ENCODE measurements at regions not wholly inside any gene's neighbourhood (a gene's known extent, or its start where the extent isn't known, plus 50 kb on each side); places are given as distances from the start of the nearest gene placed in this dataset.

GRCh38 chr16:65794973-65795372 lies 571.5 kb upstream of the CDH5 start:
- FAIRE-seq (no peak), ATAC-seq (no peak), DNase-seq (ENCODE audit: low spot score) (no peak)
- Histone ChIP-seq H3K27ac (ENCODE audit: extremely low read length, insufficient read depth, low read length) (no peak overlapping the region), H3K27me3 (ENCODE audit: control insufficient read depth in 1 of 2, insufficient read depth in 2 of 2, low read length in 2 of 2) (no peaks in the 10 kb centered on the region), H2AFZ (ENCODE audit: low read length) (no peak overlapping the region), H3K79me2 (ENCODE audit: insufficient read depth, low read length) (no peaks in the 10 kb centered on the region), H4K20me1 (ENCODE audit: insufficient read depth, low read length) (no peaks in the 10 kb centered on the region), H3K4me2 (ENCODE audit: low read depth, low read length) (no peak overlapping the region), H3K9ac (ENCODE audit: insufficient read depth, low read depth, low read length) (no peak overlapping the region), H3K9me3 (ENCODE audit: low read length) (no peaks in the 10 kb centered on the region), H3K4me1 (ENCODE audit: insufficient read depth, low read length) (no peaks in the 10 kb centered on the region), H3K36me3 (replicated peaks in 1 of 2; ENCODE audit: control insufficient read depth in 1 of 2, insufficient read depth in 2 of 2, low read length in 2 of 2) (no peaks in the 10 kb centered on the region), H3K4me3 (replicated peaks in 1 of 3; ENCODE audit: insufficient read depth in 1 of 3, low read depth in 2 of 3, low read length in 3 of 3) (no peak overlapping the region)
- CTCF ChIA-PET (ENCODE audit: low intra/inter-chr PET ratio, low total read pairs) = no interaction called here
- TF ChIP-seq KMT2A (CRISPR knock-in tag; IDR thresholded peaks at IDR 0.05) = no peak
- no peak for TF ChIP-seq ZNF275 (CRISPR knock-in tag; IDR thresholded peaks at IDR 0.05; ENCODE audit: borderline replicate concordance)
- no peak for TF ChIP-seq ZFAT (CRISPR knock-in tag; conservative IDR thresholded peaks at IDR 0.05)
- in situ Hi-C loops (cut with HindIII; ENCODE audit: extremely low pct_ligation_motif_present, low pct_unique_long_range_greater_than_20kb) = no loop called here
- intact Hi-C loops (cut with micrococcal nuclease; ENCODE audit: unreplicated experiment) = no loop called here
- POLR2A ChIA-PET = no interaction called here
- no TSS peak for BruUV-seq (replicated peaks)
- WGBS (ENCODE audit: low lambda C conversion rate) = 0% methylated on average over 1 of the region's 1 CpG

GRCh38 chr16:65793781-65794180 lies 572.7 kb upstream of the CDH5 start:
- ATAC-seq = no peak
- no peaks in the 10 kb centered on the region for H3K79me2 ChIP-seq (ENCODE audit: insufficient read depth, low read length)
- no peak overlapping the region for H3K9ac ChIP-seq (ENCODE audit: insufficient read depth, low read depth, low read length)
- no peak for FAIRE-seq
- POLR2A ChIA-PET = no interaction called here
- no peaks in the 10 kb centered on the region for H3K9me3 ChIP-seq (ENCODE audit: low read length)
- intact Hi-C loops (cut with micrococcal nuclease; ENCODE audit: unreplicated experiment) = no loop called here
- in situ Hi-C loops (cut with HindIII; ENCODE audit: extremely low pct_ligation_motif_present, low pct_unique_long_range_greater_than_20kb) = no loop called here
- CTCF ChIA-PET (ENCODE audit: low intra/inter-chr PET ratio, low total read pairs) = no interaction called here
- H3K4me3 ChIP-seq (replicated peaks in 1 of 3; ENCODE audit: insufficient read depth in 1 of 3, low read depth in 2 of 3, low read length in 3 of 3) = no peak overlapping the region
- H2AFZ ChIP-seq (ENCODE audit: low read length) = no peak overlapping the region
- DNase-seq (ENCODE audit: low spot score) = no peak
- WGBS (ENCODE audit: low lambda C conversion rate) = 0% methylated on average over 3 of the region's 3 CpGs
- H3K4me2 ChIP-seq (ENCODE audit: low read depth, low read length) = no peak overlapping the region
- no peaks in the 10 kb centered on the region for H3K27me3 ChIP-seq (ENCODE audit: control insufficient read depth in 1 of 2, insufficient read depth in 2 of 2, low read length in 2 of 2)
- H3K27ac ChIP-seq (ENCODE audit: extremely low read length, insufficient read depth, low read length) = no peak overlapping the region
- no TSS peak for BruUV-seq (replicated peaks)
- no peaks in the 10 kb centered on the region for H3K4me1 ChIP-seq (ENCODE audit: insufficient read depth, low read length)
- no peaks in the 10 kb centered on the region for H4K20me1 ChIP-seq (ENCODE audit: insufficient read depth, low read length)
- H3K36me3 ChIP-seq (replicated peaks in 1 of 2; ENCODE audit: control insufficient read depth in 1 of 2, insufficient read depth in 2 of 2, low read length in 2 of 2) = no peaks in the 10 kb centered on the region
- TF ChIP-seq ZNF713 (CRISPR knock-in tag; IDR thresholded peaks at IDR 0.05) = no peak
- TF ChIP-seq MEF2D (CRISPR knock-in tag; IDR thresholded peaks at IDR 0.05) = no peak
- no peak for TF ChIP-seq ELF1 (CRISPR knock-in tag; IDR thresholded peaks at IDR 0.05)
- TF ChIP-seq, protein P1, sequence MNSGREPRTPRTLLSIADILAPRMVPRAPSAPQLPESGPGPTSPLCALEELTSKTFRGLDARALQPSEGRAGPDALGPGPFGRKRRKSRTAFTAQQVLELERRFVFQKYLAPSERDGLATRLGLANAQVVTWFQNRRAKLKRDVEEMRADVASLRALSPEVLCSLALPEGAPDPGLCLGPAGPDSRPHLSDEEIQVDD (CRISPR knock-in tag; IDR thresholded peaks at IDR 0.05; ENCODE audit: borderline replicate concordance) = no peak
- TF ChIP-seq, protein P2, sequence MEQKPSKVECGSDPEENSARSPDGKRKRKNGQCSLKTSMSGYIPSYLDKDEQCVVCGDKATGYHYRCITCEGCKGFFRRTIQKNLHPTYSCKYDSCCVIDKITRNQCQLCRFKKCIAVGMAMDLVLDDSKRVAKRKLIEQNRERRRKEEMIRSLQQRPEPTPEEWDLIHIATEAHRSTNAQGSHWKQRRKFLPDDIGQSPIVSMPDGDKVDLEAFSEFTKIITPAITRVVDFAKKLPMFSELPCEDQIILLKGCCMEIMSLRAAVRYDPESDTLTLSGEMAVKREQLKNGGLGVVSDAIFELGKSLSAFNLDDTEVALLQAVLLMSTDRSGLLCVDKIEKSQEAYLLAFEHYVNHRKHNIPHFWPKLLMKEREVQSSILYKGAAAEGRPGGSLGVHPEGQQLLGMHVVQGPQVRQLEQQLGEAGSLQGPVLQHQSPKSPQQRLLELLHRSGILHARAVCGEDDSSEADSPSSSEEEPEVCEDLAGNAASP (CRISPR knock-in tag; IDR thresholded peaks at IDR 0.05; ENCODE audit: borderline replicate concordance) = no peak
- no peak for TF ChIP-seq TBX2 (CRISPR knock-in tag; IDR thresholded peaks at IDR 0.05; ENCODE audit: borderline replicate concordance)
- no peak for TF ChIP-seq KAT8 (CRISPR knock-in tag; IDR thresholded peaks at IDR 0.05)
- TF ChIP-seq MTA1 (CRISPR knock-in tag; IDR thresholded peaks at IDR 0.05; ENCODE audit: borderline replicate concordance) = no peak
- no peak for TF ChIP-seq SIX1 (CRISPR knock-in tag; IDR thresholded peaks at IDR 0.05; ENCODE audit: borderline replicate concordance)
- no peak for TF ChIP-seq PAX8 (CRISPR knock-in tag; IDR thresholded peaks at IDR 0.05; ENCODE audit: borderline replicate concordance)
- TF ChIP-seq ZSCAN12 (CRISPR knock-in tag; IDR thresholded peaks at IDR 0.05) = no peak
